Heart right ventricle (tissue), 16 donors: ENCODE measurements at regions not wholly inside any gene's neighbourhood (a gene's known extent, or its start where the extent isn't known, plus 50 kb on each side); places are given as distances from the start of the nearest gene placed in this dataset.

Source experiments
- ATAC-seq, 8 donors: fragments of 200-7000 bp; cut with Tn5 transposase; one replicate each; pipeline ENCODE4 v1.9.1; 2020; ENCODE audit warnings: mild to moderate bottlenecking in 8 of 8, moderate library complexity in 8 of 8, moderate number of reproducible peaks in 1 of 8
- DNase-seq, 2 donors: peaks; one replicate each; pipeline ENCODE4 v3.0.0-alpha.2; 2020
- H3K27ac ChIP-seq, 10 donors: fragments of 200-600 bp; sonication (generic) in 2 of 10; one replicate each; pipeline versions ENCODE4 v1.5.0 to v1.8.0; 2020 to 2022; ENCODE audit warnings: mild to moderate bottlenecking in 3 of 10
- H3K27me3 ChIP-seq, 7 donors: fragments of 200-600 bp; one replicate each; pipeline ENCODE4 v1.8.0; 2021 to 2022; ENCODE audit warnings: mild to moderate bottlenecking in 2 of 7
- H3K36me3 ChIP-seq, 9 donors: fragments of 200-600 bp; sonication (generic) in 1 of 9; one replicate each; pipeline versions ENCODE4 v1.5.0 to v1.8.0; 2020 to 2022; ENCODE audit warnings: mild to moderate bottlenecking in 2 of 9
- H3K4me1 ChIP-seq, 9 donors: fragments of 200-600 bp; sonication (generic) in 1 of 9; one replicate each; pipeline versions ENCODE4 v1.5.0 to v1.8.0; 2020 to 2022; ENCODE audit warnings: mild to moderate bottlenecking in 4 of 9
- H3K4me3 ChIP-seq, 10 donors: fragments of 200-600 bp; sonication (generic) in 2 of 10; one replicate each; pipeline versions ENCODE4 v1.5.0 to v1.8.0; 2020 to 2022; ENCODE audit warnings: mild to moderate bottlenecking in 7 of 10, moderate library complexity in 2 of 10
- H3K9me3 ChIP-seq, 11 donors: fragments of 200-600 bp in 10 of 11; sonication (generic) in 2 of 11; one replicate each; pipeline versions ENCODE4 v1.5.0 to v1.8.0; 2013 to 2022; ENCODE audit warnings: mild to moderate bottlenecking in 2 of 11, control low read depth in 1 of 11, moderate library complexity in 1 of 11
- CTCF ChIP-seq, 9 donors: fragments of 200-600 bp; sonication (generic) in 2 of 9; IDR thresholded peaks; one replicate each; pipeline versions ENCODE4 v1.5.0 to v1.8.0; 2021 to 2022; ENCODE audit warnings: antibody characterized with exemption in 9 of 9, mild to moderate bottlenecking in 5 of 9, moderate library complexity in 1 of 9
- WGBS, 2 donors: extraction: QIAGEN DNeasy Blood & Tissue Kit; methylation state at CpG; one replicate each; pipeline ENCODE4 v1.1.7; 2013; ENCODE audit warnings: inconsistent platforms in 1 of 2; 5-methylcytosine and 5-hydroxymethylcytosine counted together
- intact Hi-C, 10 donors: fragments of 100-400 bp; cut with DNase I; formaldehyde crosslinking; loops; one replicate each; pipeline versions ENCODE4 v1.11.1 to v1.14.2; 2022
- donor health status: Arrhythmogenic right ventricular cardiomyopathy.
- donor health status: ischemic (EF 13 %, LVEDD 7.1; RV severe dilation, severe dysfunction).
- donor health status: healthy with polysubstance abuse.
- donor health status: DM: no; HTN: yes; CAD: no.
- donor health status: DM: no; HTN: no; CAD: no.
- donor health status: ischemic (EF 25% LVEDD 6.9; RV normal size, moderate dysfunction).
- donor health status: ischemic (EF 25% LVEDD 5.7; RV mildly dilated, moderate dysfunction).
- donor health status: healthy.
- donor health status: DM: yes; HTN: yes; CAD: no.
- donor health status: Ischemic cardiomyopathy.
- donor health status: ischemic (EF 35%, LVEDD 5.7; RV mildly dilated, moderate dysfunction).
- donor health status: nonischemic (EF 11% LVEDD 7.7; RV severe dilation, severe dysfunction).
- donor health status: DM: yes; HTN: yes; CAD: no.
- donor health status: PGD.
- donor health status: ischemic (EF 29% LVEDD 5.4; RV normal size, mild dysfunction).
- donor health status: nonischemic (EF 23%, LVEDD 6.1; RV moderate dilation, normal function).

GRCh38 chr22:27286711-27287110 lies 514.8 kb downstream of the MN1 start:
- Histone ChIP-seq H3K4me1 (no peaks in the 10 kb centered on the region), H3K27me3 (peaks cover 0 to 36% (median 10%) of the 10 kb centered on the region in 7 donors), H3K4me3 (no peak overlapping the region), H3K27ac (no peak overlapping the region), H3K9me3 (peaks cover 0 to 10% (median 0%) of the 10 kb centered on the region in 11 donors), H3K36me3 (no peaks in the 10 kb centered on the region)
- no peak for ATAC-seq
- intact Hi-C loops, result no loop called here
- TF ChIP-seq CTCF (IDR thresholded peaks at IDR 0.05), result no peak
- WGBS, 2 donors, result 77 to 84% methylated on average over 5 of the region's 5 CpGs
- DNase-seq, result no peak

DNA sequence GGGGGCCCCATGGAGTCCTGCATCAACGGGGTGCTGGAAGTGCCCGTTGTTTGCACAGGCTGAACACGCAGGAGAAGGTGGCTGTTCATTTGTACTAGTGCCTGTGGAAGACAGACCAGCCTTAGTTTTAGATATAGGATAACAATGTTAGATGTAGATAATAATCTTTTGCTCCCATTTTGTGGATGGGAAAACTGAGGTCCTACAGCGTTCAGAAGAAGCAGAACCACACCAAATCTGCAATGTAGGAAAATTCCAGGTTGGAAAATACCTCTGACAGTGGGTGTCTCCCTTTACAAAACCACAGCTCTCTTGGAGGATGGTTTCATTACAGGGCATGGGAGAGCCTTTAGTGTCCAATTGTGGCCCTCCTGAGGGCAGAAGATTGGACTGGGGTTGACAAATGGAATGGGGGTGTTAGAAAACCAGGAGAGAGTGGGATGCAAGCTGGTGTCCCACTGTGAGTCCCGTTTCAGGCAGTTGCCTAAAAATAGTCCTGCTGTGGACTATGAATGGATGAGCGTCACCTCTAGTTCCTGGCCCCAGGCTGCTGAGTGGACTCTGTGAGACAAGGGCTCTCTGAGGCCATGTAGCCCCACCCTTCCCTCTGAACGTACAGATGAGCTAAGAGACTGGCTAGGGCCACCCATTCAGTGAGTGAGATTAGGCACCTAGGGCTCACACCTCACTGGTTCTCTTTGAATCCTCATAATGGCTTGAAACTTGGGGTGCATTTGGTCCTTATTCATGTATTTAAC lies 508.8 kb downstream of the MN1 start:
- Histone ChIP-seq H3K27ac (no peak overlapping the region), H3K4me1 (no peaks in the 10 kb centered on the region), H3K9me3 (no peaks in the 10 kb centered on the region), H3K36me3 (no peaks in the 10 kb centered on the region), H3K4me3 (no peak overlapping the region), H3K27me3 (peaks cover 0 to 68% (median 36%) of the 10 kb centered on the region in 7 donors)
- intact Hi-C loops, result no loop called here
- no peak for ATAC-seq
- TF ChIP-seq CTCF (IDR thresholded peaks at IDR 0.05), result no peak
- no peak for DNase-seq
- WGBS, 2 donors, result 65 to 66% methylated on average over 7 of the region's 7 CpGs

- intact Hi-C loops, result no loop called here
- Histone ChIP-seq H3K9me3 (no peaks in the 10 kb centered on the region), H3K4me1 (peaks cover 0 to 4% (median 0%) of the 10 kb centered on the region in 9 donors), H3K36me3 (no peaks in the 10 kb centered on the region), H3K4me3 (no peak overlapping the region), H3K27ac (no peak overlapping the region), H3K27me3 (peaks cover 0 to 74% (median 43%) of the 10 kb centered on the region in 7 donors)
- TF ChIP-seq CTCF (IDR thresholded peaks at IDR 0.05), result no peak
- ATAC-seq (no peak), DNase-seq (no peak)
- WGBS, 2 donors, result 85 to 87% methylated on average over 12 of the region's 12 CpGs
Observed at GRCh38 chr22:27293721-27294445, 507.7 kb downstream of the MN1 start.

DNA sequence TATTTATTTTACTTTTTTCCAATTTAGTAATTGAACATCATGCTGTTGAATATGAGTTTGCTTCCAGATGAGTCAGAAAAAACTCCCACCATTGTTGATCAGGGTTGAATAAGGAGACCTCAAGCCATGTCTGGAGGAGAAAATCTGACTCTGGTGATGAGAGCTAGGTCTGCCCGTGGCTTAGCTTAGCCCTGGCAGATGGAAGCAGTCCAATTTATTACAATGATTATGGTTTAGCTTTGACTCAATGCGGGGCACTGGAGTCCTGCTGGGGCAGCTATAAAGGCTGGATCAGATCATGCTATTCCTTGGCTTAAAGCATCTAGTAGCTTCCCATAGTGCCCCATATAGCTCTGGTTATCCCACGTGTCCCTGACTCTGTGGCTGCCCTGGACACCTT lies 506.5 kb downstream of the MN1 start:
- H3K27me3 ChIP-seq, result peaks cover 0 to 81% (median 53%) of the 10 kb centered on the region in 7 donors
- no peak overlapping the region for H3K4me3 ChIP-seq
- ATAC-seq (no peak), DNase-seq (no peak)
- intact Hi-C loops, result no loop called here
- H3K4me1 ChIP-seq, result peaks cover 0 to 11% (median 0%) of the 10 kb centered on the region in 9 donors
- 72 to 86% methylated on average over 3 of the region's 3 CpGs for WGBS, 2 donors
- no peak overlapping the region for H3K27ac ChIP-seq
- no peaks in the 10 kb centered on the region for H3K36me3 ChIP-seq
- TF ChIP-seq CTCF (IDR thresholded peaks at IDR 0.05), result no peak
- no peaks in the 10 kb centered on the region for H3K9me3 ChIP-seq
